ENCODE measurements at regions not wholly inside any gene's neighbourhood (a gene's known extent, or its start where the extent isn't known, plus 50 kb on each side); places are given as distances from the start of the nearest gene placed in this dataset.
"Not testable (repeated sequence)": the region's sequence is repeated elsewhere in the genome, so short reads cannot be mapped to it uniquely, and the experiment has no call there.

DNA sequence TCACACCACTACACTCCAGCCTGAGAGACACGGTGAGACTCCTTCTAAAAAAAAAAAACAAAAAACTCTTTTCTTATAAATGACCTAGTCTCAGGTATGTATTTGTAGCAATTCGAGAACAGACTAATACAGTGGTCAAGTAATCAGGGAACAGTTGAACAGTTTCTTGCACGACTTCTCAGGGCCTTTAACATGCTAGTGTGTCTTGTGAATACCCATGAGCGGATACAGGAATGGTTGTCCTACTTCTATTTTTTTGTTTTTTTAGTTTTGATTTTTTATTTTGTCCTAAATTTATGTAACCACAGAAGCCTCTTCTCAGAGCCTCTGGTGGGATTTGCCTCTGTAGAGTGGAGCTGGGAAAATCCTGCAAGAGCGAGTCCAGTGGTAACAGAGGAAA is 71.0 kb upstream of the NANOS1 start:
- ATAC-seq (no peak), DNase-seq (no peak)
- intact Hi-C loops (cut with DNase I): no loop called here

DNA sequence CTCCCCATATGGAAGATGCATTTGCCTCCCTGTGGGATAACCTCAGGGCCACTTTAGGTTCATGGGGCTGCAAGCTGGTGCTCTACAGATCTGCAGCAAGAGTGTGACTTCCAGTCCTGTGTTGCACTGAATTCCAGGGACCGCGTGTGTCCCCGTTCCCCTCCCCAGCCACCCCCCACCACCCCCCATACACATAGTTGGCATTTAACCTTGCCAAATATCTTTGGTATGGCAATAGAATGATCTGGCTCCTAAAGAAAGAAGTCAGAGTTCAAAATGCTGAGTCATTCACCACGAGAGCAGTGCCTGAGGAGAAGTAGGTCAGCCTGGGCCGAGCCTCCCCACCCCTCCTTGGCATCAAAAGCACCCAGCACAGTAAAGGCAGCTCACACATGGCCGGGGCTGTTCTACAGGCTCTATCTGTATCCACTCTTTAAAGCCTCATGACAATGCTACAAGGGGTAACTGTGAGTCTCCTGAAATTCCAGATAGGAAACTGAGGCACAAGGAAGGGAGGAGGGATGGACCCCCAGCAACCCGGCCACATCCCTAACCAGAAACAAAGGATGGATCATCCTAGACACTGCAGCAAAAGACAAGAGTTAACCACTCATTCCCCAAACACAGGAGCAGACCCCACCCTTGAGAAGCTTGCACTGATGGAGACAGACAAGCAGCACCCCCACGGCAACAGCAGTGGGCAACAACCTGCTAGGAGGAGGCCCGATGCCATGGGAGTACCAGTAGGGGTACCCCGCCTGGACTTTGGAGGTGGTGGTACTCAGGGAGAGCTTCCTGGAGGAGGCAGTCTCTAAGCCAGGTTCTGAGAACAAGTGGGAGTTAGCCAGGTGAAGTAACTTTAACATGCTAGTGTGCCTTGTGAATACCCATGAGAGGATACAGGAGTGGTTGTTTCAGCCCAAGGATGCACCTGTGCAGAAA is 70.3 kb upstream of the NANOS1 start:
- peak; percentile 91 to 95 for ATAC-seq
- DNase-seq: peak; percentile 70
- intact Hi-C loops (cut with DNase I): no loop called here

DNA sequence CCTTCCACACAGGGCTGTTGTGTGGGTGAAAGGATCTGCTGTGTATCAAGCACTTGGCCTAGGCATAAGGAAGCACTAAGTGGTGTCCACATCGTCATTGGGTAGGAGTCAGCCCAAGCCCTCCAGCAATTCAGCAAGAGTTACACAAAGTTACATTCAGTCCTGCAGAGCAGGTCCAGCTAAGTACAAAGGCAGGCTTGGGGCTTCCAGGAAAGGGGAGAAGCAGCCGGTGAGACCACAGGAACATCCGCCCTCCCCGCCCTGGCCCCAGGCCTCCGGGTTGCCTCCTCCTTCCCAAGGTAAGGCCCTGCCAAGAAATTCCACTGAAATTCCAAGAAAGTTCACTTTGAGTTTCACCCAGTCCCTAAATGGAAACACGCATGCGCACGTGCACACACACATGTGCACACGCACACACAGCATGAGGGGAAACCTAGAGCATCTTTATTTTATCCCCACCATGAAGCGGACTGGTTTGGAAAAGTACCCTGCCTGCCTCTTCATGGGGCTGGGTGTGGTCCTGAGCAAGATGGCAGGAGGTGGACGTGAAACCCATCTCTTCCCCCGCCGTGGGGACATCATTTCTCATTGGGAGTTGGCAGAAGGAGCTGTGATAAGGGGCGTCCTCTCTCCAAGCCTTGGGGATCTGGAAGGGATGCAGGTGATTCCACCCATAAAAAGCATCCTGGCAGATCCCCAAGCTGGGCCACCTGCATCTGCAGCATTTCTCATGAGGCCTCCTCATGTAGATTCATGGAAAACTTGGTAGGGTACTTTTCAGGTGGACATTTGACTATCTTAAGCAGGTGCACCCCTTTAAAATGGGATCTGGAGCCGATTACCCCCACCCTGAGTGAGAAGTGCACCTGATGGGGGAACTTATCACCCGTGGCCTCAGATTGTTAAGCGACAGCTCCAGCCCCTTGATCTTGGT is 69.1 kb upstream of the NANOS1 start:
- intact Hi-C loops (cut with DNase I): no loop called here
- DNase-seq (no peak), ATAC-seq (peak; percentile 40 to 41)

DNA sequence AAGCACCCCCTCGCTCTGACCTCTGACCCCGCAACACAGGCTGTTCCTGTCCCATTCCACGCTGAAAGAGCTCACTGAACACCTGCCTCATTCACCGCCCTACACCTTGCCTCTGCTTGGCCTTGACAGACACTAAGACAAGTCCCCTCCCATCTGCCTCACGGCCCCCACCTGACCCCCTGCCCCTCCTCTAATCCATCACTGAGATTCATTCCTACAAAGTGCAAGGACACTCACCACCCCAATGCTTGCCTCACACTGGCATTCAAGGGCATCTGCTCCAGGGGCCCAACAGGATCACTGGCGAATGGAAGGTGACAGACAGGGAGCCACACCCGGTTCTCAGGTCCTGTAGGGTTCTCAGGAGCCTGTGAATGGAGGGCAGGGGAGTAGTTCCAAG is 68.1 kb upstream of the NANOS1 start:
- DNase-seq (no peak), ATAC-seq (no peak)
- intact Hi-C loops (cut with DNase I): no loop called here

DNA sequence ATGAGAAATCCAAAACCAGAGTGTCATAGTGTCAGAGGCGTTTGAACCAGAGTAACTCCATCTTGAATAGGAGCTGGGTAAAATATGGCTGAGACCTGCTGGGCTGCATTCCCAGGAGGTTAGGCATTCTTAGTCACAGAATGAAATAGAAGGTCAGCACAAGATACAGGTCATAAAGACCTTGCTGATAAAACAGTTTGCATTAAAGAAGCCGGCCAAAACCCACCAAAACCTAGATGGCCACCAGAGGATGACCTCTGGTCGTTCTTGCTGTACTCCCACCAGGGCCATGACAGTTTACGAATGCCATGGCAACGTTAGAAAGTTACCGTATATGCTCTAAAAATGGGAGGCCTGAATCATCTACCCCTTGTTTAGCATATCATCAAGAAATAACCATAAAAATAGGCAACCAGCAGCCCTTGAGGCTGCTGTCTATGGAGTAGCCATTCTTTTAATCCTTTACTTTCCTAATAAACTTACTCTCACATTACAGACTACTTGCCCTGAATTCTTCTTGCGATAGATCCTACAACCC is 67.1 kb upstream of the NANOS1 start:
- ATAC-seq; intact Hi-C loops (cut with DNase I); DNase-seq: not testable (repeated sequence)

DNA sequence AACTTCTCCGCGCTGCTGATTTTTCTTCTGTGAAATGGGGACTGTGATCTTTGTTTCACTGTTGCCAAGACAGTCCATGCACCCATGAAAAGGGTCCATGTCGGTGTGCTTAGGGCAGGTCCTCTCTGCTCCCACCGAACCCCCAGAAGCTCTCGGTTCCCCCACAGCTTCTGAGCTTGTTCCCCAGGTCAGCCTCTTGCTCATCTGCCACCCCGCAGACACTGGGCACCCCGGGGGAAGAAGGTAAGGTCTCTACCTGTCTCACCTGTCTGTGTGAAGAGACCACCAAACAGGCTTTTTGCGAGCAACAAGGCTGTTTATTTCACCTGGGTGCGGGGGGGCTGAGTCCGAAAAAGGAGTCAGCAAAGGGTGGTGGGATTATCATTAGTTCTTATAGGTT is 66.2 kb upstream of the NANOS1 start:
- intact Hi-C loops (cut with DNase I): no loop called here
- no peak for ATAC-seq
- no peak for DNase-seq

DNA sequence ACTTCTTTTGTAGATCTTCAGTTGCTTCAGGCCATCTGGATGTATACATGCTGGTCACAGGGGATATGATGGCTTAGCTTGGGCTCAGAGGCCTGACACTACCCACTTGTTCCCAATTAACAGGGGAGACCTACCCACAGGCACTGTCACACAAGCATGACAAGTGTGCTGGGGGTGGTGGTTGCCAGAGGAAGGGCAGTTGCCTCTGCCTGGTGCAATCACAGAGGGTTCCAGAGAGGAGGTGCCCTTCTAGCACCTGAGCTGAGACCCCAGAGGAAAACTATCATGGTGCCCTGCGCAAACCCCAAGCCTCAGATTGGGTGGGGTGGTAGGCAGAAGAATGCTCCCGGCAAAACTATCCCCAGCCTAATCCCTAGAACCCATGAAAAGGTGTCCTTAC is 65.6 kb upstream of the NANOS1 start:
- no peak for ATAC-seq
- intact Hi-C loops (cut with DNase I): no loop called here
- DNase-seq: no peak

DNA sequence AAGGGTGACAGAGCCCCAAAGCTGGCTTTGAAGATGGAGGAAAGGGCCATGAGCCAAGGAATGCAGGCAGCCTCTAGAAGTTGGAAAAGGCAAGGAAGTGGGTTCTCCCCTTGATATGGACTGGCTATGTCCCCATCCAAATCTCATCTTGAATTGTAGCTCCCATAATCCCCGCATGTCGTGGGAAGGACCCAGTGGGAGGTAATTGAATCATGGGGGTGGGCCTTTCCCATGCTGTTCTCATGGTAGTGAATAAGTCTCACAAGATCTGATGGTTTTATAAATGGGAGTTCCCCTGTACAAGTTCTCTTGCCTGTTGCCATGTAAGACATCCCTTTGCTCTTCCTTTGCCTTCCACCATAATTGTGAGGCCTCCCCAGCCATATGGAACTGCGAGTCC is 65.0 kb upstream of the NANOS1 start:
- ATAC-seq; intact Hi-C loops (cut with DNase I); DNase-seq: not testable (repeated sequence)

DNA sequence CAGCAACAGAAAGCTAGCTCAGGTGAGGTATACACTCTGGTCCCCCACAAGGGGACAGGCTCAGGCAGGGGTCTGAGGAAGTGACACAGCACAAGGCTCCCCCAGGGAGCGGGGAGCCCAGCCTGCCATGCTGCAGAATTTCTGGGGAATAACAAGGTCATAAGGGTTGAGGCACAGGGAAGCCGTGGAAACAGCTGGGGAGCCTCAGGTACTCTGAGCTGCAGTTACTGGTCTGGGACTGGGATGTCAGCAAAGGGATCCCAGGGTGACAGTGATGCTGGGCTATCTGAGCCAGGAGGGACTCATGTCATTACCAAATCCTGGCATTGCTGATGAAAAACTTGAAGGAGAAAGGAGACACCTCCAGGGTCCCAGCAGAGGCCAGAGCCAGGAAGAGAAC is 64.4 kb upstream of the NANOS1 start:
- intact Hi-C loops (cut with DNase I): no loop called here
- ATAC-seq (no peak), DNase-seq (no peak)

DNA sequence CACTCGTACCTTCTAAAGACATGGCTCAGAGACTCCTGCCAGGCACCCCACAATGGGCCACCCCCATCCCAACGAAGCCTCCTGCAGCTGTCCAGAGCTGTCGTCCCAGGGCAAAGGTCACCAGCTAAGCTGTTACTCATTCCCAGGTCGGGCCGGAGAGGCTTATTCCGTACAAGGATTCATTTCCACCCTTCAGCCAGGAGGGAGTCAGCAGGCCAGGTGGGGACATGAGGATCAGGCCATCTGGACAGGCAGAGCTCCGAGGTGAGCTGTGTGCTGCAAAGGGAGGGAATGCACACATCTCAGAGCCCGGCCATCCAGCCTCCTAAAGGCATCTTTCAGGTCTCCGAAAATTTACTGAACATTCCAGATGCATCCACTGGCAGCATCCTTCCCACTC is 63.9 kb upstream of the NANOS1 start:
- ATAC-seq: no peak
- intact Hi-C loops (cut with DNase I): no loop called here
- DNase-seq: no peak

DNA sequence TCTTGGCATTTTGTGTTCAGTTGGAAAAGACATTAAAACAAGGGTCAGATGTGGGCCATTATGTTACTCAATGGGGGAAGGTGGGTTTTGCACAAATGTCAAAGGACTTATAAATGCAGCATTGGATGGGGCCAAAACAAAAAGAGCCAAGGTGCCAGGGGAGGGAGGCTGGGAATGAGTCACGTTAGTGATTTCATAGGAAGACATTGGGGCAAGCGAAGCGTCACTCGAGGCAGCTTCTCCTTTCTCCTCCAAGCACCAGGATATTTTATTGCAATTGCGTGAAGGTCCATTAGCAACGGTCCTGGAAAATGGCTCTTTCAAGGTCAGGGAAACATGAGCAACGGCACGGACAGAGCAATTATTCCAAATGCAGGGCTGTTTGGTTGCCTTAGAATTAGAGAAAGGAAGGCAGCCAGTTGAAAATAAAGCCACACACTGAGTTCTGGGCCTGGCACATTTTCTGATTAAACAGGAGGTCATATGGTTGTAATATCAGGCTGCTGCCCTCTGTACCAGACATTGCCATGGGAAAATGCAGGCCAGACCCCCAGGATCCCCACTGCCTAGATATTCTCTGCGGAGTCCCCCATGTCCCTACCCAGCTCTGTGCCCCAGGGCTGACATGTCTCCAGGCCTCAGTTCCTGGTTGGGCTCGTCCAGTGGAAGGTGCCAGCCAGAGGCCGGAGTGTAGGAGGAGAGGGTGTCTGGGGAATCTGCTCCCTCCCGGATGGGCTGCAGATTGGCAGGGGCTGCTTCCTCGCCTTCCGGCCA is 63.3 kb upstream of the NANOS1 start:
- ATAC-seq: peak; percentile 84 to 92
- intact Hi-C loops (cut with DNase I): no loop called here
- peak; percentile 63 for DNase-seq

DNA sequence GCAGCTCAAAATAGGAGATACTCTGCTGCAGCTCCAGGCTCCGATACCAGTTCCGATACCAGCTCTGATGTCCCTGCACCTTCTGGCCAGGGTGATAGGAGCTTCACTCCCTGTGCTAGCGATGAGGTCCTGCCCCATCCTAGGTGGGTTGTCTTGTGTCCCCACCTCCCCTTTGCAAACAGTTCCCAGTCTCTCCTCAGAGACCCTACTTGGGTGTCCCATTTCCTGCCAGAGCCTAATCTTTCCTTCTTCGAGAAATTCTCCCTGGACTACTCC is 62.7 kb upstream of the NANOS1 start:
- ATAC-seq: no peak
- intact Hi-C loops (cut with DNase I): no loop called here
- DNase-seq: no peak

DNA sequence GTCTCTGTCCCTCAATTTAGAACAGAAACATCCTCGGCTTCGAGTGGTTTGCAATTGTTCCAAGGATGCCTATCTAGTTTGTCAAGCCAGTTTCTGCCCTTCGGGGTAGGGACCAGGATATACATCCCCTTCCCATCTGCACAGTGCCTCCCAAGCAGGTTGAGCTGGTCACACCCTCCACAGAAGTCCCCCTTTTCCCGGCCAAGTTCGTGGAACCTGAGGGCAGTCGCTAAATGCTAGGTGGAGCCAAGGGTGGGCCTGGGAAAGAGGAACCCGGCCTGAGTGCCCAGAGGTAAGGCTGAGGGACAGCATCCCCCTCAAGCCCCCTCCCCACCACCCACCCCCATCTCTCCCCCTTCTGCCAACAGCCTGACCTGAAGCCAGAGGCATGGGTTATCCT is 62.4 kb upstream of the NANOS1 start:
- ATAC-seq: no peak

DNA sequence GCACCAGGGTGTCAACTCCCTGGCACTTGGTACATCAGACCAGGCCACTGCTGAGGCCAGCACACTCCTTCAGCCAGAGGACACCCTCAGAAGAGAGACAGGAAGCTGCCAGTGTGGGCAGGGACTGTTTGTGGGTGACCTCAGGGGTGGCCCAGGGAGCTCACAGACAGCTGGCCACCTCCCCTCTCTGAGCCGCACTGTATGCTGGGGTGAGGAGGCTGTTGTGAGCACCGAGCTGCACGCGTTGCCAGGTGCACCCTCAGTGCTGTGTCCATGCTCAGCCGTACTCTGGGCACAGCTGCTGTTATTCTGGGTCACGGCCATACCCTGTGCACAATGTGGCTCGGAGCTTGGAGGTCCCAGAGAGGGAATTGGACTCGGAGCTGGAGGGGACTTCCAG is 61.5 kb upstream of the NANOS1 start:
- no peak for DNase-seq
- intact Hi-C loops (cut with DNase I): no loop called here
- ATAC-seq: peak in 1 of 2 donors; percentile 6

More for the DNA sequence above, 62.4 kb upstream of the NANOS1 start:
- DNase-seq: no peak
- intact Hi-C loops (cut with DNase I): no loop called here

DNA sequence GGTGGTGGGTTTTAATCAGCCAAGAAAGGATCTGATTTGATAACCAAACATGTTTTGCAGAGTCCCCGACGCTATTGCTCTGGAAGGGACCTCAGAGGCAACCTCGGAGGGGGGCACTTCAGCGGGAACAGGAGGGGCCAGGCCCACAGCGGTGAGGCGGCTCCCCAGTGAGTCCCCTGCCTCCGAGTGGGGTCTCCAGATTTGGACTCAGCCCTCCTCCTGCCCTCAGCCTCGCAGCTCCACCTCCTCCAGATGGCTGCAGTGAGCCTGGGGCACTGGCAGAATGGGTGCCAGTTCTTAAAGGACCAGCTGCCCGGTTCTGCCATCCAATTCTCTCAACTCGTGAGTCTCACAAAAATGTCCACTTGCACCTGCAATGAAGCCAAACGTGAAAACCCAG is 61.0 kb upstream of the NANOS1 start:
- intact Hi-C loops (cut with DNase I): no loop called here

DNA sequence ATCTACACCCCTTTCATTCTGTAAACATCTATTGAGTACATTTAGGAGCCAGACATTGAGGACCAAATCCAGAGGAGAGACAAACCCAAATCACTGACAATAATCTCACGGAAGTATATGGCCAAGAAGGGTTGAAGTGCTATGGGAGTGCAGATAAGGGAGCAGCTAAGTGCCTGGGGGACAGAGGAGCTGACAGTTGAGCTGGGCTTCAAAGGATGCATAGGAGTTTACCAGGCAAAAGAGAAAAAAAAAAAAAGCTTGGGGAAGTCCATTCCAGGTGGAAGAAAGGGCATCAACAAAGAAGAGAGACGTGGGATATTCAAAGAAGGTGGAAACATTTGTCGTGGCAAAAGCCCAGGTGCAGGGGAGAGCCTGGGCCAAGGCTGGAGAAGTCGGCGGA is 60.5 kb upstream of the NANOS1 start:
- intact Hi-C loops (cut with DNase I): no loop called here
- ATAC-seq (no peak), DNase-seq (no peak)

More for the DNA sequence above, 61.0 kb upstream of the NANOS1 start:
- ATAC-seq (no peak), DNase-seq (no peak)

DNA sequence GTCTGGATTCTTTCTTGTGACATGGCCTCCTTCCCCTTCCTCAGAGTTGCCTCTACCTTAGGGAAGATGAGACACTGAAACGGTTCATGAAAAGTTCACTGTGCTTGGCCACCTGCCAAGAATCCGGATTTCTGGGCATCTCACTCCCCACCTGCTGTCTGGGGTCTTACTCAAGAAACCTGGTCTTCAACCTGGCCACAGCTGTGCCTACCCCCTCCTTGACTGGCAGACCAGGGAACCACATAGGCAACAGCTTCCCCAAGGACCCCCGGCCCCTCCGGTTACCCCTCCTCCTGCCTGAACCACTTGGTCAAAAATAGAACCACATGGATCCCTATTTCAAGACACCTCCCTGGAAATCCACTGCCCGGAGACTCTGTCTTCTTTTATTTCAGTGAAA is 58.7 kb upstream of the NANOS1 start:
- DNase-seq (no peak), ATAC-seq (no peak)
- intact Hi-C loops (cut with DNase I): no loop called here

DNA sequence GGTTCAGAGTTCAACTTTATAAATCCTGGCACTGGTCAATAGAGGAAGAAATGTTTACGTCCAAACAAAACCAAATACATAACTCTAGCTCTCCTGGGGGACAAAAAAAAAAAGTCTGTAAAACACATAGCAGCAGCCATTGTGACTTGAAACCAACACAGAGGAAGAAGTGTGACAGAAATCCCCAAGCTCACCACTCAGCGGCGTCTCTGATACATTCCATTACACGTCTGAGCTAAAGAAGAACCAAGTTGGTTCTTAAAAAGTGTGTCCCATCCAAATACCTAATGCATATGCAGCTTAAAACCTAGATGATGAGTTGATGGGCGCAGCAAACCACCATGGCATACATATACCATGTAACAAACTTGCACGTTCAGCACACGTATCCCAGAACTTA is 58.3 kb upstream of the NANOS1 start:
- intact Hi-C loops (cut with DNase I): no loop called here
- DNase-seq (no peak), ATAC-seq (no peak)

DNA sequence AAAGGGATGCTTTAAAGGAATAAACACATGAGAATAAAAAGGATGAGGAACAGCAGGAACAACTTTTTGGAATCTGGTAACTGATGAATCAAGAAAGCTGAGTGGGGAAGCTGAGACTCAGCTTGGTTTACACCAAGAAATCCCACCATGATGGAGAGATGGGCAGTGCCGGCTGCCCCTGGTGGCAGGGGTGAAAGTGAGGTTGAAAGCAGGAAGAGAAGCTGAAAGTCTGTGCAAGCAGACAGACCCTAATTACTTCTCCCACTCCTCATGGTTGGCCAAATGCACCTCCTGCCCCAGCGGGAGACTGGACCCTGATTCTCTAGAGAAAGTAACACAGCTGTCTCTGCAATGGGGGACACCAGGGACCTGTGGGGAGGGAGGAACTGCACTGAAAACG is 57.6 kb upstream of the NANOS1 start:
- DNase-seq: no peak
- intact Hi-C loops (cut with DNase I): no loop called here
- ATAC-seq: no peak
